Uterus (tissue), 3 donors: ENCODE measurements at regions not wholly inside any gene's neighbourhood (a gene's known extent, or its start where the extent isn't known, plus 50 kb on each side); places are given as distances from the start of the nearest gene placed in this dataset.

Experiments used
- DNase-seq, 2 donors: peaks; one replicate each; pipeline ENCODE4 v3.0.0-alpha.2; 2019 to 2020
- H3K27ac ChIP-seq, 2 donors: fragments of 200-600 bp; sonication (generic); 1 replicate in 1 of 2; 2 replicates in 1 of 2; pipeline ENCODE4 v1.5.1; 2016 to 2018
- H3K27me3 ChIP-seq, 2 donors: fragments of 200-600 bp; sonication (generic); one replicate each; pipeline ENCODE4 v1.5.1; 2018 to 2019; ENCODE audit warnings: control low read depth in 1 of 2
- H3K36me3 ChIP-seq, 2 donors: fragments of 200-600 bp; sonication (generic); one replicate each; pipeline ENCODE4 v1.5.1; 2019; ENCODE audit warnings: control low read depth in 1 of 2
- H3K4me1 ChIP-seq, 2 donors: fragments of 200-600 bp; sonication (generic); one replicate each; pipeline ENCODE4 v1.5.1; 2018 to 2019; ENCODE audit warnings: control low read depth in 1 of 2
- H3K4me3 ChIP-seq, 2 donors: fragments of 200-600 bp; sonication (generic); 1 replicate in 1 of 2; 2 replicates in 1 of 2; pipeline ENCODE4 v1.5.1; 2018 to 2019; ENCODE audit warnings: mild to moderate bottlenecking in 1 of 2
- H3K9me3 ChIP-seq, 2 donors: fragments of 200-600 bp; sonication (generic); one replicate each; pipeline ENCODE4 v1.5.1; 2019; ENCODE audit warnings: control low read depth in 1 of 2
- CTCF ChIP-seq, 4 experiments: fragments of 200-600 bp in 2 of 4; fragments of 450-650 bp in 2 of 4; sonication (generic) in 2 of 4; IDR thresholded peaks; one replicate each; pipeline ENCODE4 v1.5.1; 2016 to 2019; ENCODE audit warnings: antibody characterized with exemption in 4 of 4, mild to moderate bottlenecking in 2 of 4, moderate library complexity in 1 of 4
- POLR2A ChIP-seq, 2 donors: fragments of 450-650 bp; IDR thresholded peaks; one replicate each; pipeline ENCODE4 v1.6.1; 2016; ENCODE audit warnings: antibody characterized with exemption in 2 of 2, mild to moderate bottlenecking in 1 of 2, moderate library complexity in 1 of 2
- intact Hi-C: fragments of 100-400 bp; cut with DNase I; formaldehyde crosslinking; loops from one replicate; pipeline ENCODE4 v1.15.1; 2023; ENCODE audit warnings: low total_unique reads
- donor health status: DM: yes; HTN: yes; CAD: no.

DNA sequence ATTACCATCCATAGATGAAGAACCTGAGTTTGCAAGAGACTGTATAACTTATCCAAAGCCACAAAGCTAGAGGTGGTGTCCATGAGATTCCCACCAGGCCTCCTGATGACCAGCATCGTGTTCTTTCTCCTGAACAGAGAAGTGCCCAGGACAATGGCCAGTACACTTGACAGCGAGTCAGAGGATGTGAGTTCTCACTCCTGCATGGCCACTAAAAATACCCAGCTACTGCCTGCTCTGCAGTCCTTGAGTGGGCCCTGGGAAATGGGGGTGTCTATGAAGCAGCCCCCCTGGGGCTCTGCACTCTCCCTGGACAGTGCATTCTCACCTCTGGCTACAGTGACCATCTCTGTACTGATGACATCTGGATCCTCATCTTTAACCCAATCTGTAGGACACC is 201.2 kb downstream of the RPLP1 start:
- TF ChIP-seq POLR2A (IDR thresholded peaks at IDR 0.05) (no peak), CTCF (IDR thresholded peaks at IDR 0.05) (no peak)
- no peaks in the 10 kb centered on the region for H3K9me3 ChIP-seq
- no peak overlapping the region for H3K4me3 ChIP-seq
- no peaks in the 10 kb centered on the region for H3K27me3 ChIP-seq
- H3K27ac ChIP-seq, result no peak overlapping the region
- H3K36me3 ChIP-seq, result no peaks in the 10 kb centered on the region
- no peaks in the 10 kb centered on the region for H3K4me1 ChIP-seq
- no peak for DNase-seq
- intact Hi-C loops, result no loop called here

GRCh38 chr15:69656271-69657030 is 203.8 kb downstream of the RPLP1 start:
- Histone ChIP-seq H3K4me3 (no peak overlapping the region), H3K27me3 (no peaks in the 10 kb centered on the region), H3K4me1 (no peaks in the 10 kb centered on the region), H3K36me3 (no peaks in the 10 kb centered on the region), H3K9me3 (no peaks in the 10 kb centered on the region), H3K27ac (no peak overlapping the region)
- intact Hi-C loops, result no loop called here
- no peak for TF ChIP-seq CTCF (IDR thresholded peaks at IDR 0.05)
- TF ChIP-seq POLR2A (IDR thresholded peaks at IDR 0.05), result no peak
- no peak for DNase-seq

GRCh38 chr15:69657626-69658025 is 205.0 kb downstream of the RPLP1 start:
- Histone ChIP-seq H3K27me3 (no peaks in the 10 kb centered on the region), H3K9me3 (no peaks in the 10 kb centered on the region), H3K4me1 (no peaks in the 10 kb centered on the region), H3K36me3 (no peaks in the 10 kb centered on the region), H3K4me3 (no peak overlapping the region), H3K27ac (no peak overlapping the region)
- TF ChIP-seq POLR2A (IDR thresholded peaks at IDR 0.05), result no peak
- no peak for TF ChIP-seq CTCF (IDR thresholded peaks at IDR 0.05)
- intact Hi-C loops, result no loop called here
- DNase-seq, result no peak

GRCh38 chr15:69658411-69658945 is 205.9 kb downstream of the RPLP1 start:
- no peak for DNase-seq
- intact Hi-C loops, result no loop called here
- H3K27ac ChIP-seq, result no peak overlapping the region

More at GRCh38 chr15:69658411-69658945, 205.9 kb downstream of the RPLP1 start:
- Histone ChIP-seq H3K4me1 (no peaks in the 10 kb centered on the region), H3K27me3 (no peaks in the 10 kb centered on the region), H3K4me3 (no peak overlapping the region), H3K9me3 (no peaks in the 10 kb centered on the region), H3K36me3 (no peaks in the 10 kb centered on the region)
- no peak for TF ChIP-seq POLR2A (IDR thresholded peaks at IDR 0.05)
- TF ChIP-seq CTCF (IDR thresholded peaks at IDR 0.05), result no peak
